HG03039 (cell line): ENCODE measurements at regions not wholly inside any gene's neighbourhood (a gene's known extent, or its start where the extent isn't known, plus 50 kb on each side); places are given as distances from the start of the nearest gene placed in this dataset.

Experiments
- ATAC-seq: cut with Tn5 transposase; IDR thresholded peaks from one replicate; pipeline ENCODE4 v1.9.1; 2021; ENCODE audit warnings: mild to moderate bottlenecking, moderate library complexity; ENCODE audit not compliant: unreplicated experiment

DNA sequence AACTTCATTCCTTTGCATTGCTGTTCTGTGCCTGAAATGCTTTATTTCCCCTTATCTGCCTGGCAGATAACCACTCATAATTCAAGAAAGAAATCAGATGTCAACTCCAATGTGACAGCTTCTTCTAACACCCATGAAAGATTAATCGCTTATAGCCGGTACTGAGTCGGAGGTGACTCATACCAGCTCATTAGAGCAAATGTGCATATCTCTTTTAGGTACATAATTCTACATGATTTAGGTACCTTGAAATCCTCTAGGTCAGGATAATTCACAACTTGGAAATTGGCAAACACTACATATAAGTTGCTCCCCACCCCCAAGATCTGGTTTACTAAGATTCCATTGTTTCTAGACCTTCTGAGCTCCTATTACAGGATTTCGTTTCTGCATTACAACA lies 554.4 kb upstream of the SORCS1 start:
- no peak for ATAC-seq

DNA sequence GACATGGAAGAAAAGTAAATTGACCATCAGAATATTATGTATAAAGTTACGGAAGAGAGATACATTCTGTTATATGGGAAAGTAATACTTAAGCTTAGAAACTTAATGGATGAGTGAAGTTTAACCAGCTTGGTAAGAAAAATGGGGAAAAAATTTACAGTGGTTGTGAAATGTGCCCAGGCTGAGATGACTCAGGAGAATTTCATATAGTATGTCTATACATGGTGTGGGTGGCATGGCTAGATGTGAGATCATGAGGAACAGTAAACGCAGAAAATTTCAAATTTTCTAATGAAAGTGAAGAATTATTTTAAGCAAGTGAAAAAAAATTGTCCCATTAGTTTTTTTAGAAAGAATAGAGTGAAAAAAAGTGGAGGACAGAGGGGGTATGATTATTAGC lies 552.5 kb upstream of the SORCS1 start:
- no peak for ATAC-seq

DNA sequence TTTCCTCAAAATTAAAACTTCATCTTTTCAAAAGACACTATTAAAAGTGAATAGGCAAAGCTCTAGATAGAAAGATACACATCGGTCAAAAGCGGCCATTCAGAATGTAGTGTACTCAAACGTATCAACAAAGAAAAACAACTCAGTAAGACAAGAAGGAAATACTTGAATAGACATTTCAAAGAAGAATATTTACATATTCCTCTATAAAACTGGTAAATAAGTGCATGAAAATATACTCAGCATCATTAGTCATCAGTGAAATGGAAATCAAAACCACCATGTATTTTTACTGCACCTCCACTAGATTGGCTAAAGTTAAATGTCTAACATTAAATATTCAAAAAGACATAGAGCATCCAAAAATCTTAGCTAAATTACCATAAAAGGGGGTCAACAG lies 551.1 kb upstream of the SORCS1 start:
- no peak for ATAC-seq

DNA sequence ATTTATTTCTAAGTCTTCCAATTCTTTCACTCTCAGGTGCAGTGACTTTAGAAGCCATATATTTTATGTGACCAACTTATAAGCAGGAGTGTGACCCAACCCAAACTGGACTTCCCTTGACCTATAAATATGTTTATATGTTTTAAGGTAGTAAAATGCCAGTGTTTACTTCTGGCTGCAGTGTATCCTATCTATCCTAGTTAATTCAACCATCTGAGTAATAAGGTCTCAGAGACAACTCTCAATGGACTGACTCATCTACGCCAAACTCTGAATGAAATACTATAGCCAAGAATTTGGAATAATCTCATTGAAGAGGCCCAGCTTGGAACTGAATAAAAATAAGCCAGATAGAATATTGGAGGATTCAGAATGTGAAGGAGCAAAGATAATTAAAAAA lies 544.5 kb upstream of the SORCS1 start:
- ATAC-seq = no peak

DNA sequence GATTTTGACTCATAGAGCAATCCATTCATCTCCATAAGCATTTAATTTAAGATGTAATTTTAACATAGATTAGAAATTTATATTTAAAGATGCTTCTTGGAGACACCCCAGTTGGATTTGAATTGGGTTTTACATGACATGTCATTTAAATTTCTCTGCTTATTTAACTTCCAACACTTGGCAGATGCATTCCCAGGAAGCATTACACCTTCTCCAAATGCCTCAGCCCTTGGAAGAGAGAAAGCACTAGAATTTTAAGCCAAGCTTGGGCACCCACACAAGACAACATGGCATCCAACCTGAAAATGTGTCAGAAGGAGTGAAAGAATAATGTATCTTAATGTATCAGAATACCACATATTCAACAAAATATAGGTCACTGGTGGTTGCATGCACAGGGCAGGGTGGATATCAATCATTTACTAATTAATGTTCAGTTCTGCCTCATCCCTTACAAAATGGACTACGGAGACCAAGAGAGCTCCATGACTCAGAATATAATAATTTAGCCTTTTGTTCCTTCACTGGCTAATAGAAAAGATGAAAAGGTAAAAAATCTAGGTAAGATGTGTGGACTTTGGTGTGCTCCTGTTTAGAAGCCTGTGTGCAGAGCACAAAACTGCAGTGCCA lies 541.7 kb upstream of the SORCS1 start:
- ATAC-seq = no peak

DNA sequence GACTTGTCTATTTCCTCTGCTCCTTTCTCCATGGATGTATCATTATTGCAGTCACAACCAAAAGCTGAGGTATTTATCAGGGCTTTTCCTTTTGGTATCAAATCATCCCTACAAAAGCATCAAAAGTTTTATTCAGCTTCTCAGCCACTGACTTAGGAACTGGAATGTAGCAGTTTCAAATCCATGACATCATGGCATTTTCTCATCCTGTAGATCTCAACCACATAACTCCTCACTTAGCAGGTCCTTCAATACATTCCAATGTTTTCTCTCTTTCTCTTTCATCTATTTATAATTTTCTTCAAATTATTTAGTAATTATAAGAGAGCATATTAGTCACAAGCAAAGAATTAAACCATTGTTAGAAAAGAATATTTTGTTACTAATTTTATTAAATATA lies 537.4 kb upstream of the SORCS1 start:
- ATAC-seq = no peak

DNA sequence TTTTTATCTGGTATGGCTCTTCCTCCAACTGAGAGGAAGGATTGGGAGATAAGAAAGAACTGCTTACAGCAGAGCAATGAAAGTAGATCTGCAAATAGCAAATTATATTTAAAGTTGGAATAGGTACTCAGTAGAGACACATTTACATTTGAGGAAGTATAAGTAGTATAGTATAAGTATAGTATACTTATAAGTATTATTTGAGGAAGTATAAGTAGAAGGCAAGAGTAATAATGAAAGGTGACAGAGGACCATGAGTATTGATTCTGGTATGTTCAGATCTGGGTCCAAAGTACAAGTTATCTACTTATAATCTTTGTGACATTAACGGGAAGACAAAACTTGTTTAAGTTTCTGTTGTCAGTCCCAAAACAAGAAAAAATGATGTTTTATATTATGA lies 527.6 kb upstream of the SORCS1 start:
- no peak for ATAC-seq

DNA sequence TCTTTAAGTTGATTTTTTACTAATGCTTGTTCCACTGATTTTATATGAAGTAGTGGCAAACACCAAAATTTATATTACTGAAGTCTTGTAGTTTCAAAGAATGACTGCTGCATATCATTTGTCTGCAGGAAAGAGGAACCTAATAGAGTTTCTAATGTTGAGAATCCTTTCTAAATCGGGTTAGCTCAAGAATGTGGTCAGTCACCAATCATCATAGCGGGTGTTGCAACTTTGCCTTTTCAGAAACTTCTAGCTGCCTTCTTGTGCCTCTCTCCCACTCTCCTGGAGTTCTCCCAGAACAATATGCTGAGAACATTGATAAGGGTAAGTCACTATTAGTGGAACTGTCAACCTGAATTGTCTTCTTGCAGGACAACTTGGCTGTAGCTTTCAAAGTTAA lies 524.8 kb upstream of the SORCS1 start:
- ATAC-seq = no peak

DNA sequence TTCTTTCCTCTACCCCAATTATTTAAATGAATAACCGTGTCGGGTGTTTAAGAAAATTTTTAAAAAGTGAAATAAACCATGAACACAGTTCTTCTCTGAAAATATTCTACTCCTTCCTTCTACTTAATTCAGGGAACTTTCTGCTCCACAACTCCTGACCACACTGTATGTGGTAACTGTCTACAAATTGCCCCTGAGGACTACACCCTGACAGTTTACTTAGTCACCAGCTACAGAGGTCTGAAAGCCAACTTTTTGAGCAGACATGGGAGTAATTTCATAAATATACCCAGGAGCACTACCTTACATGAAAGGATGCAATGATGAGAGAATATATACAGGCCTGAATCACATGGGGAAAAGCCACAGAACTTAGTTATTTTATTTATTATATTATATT lies 523.2 kb upstream of the SORCS1 start:
- ATAC-seq = no peak

DNA sequence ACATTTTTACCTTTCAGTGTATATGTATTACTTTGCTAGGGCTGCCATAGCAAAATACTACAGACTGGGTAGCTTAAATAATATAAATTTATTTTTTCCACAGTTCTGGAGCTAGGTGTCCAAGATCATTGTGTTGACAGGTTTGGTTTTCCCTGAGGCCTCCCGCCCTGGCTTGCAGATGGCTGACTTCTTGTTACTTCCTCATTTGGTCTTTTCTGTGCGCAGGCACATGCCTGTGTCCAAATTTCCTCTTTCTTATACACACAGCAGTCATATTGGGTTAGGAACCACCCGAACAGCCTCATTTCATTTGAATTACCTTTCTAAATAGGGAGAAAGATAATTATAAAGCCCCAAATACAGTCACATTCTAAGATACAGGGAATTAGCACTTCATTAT lies 521.6 kb upstream of the SORCS1 start:
- no peak for ATAC-seq

DNA sequence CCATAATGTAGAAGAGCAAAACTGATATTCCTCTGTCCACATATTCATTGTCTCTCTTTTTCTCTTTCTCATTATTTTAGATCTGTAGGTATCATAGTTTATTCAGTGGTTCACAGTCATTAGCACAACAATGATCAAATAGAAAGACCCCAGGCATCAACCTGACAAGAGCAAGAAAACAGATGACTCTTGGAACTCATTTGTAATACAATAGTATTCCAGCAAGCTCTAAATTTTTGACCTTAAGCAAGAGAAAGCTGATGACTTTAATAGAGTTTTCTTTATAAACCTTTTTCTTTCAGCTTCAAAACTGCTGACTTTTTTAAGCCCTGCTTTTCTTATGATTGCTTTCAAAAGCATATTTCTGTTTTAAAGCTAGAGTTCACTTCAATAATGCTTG lies 507.5 kb upstream of the SORCS1 start:
- ATAC-seq = no peak

DNA sequence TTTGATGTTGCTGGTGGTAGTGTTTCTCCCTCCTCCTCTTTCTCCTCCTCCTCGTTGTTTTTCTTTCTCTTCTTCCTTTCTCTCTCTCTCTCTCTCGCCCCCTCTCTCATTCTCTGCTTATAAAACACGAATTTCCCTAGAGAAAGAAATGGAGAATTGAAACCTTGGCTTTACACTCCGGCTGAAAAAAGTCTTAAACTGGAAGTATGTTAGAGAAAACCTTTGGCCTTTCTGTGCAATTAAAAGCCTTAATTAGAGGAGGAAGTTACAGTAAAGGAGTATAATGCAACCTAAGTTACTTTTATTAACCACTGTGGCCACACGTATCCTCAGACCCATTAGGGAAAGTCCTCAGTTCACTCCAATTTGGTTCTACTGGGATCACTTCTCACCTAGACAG lies 501.7 kb upstream of the SORCS1 start:
- ATAC-seq = no peak

DNA sequence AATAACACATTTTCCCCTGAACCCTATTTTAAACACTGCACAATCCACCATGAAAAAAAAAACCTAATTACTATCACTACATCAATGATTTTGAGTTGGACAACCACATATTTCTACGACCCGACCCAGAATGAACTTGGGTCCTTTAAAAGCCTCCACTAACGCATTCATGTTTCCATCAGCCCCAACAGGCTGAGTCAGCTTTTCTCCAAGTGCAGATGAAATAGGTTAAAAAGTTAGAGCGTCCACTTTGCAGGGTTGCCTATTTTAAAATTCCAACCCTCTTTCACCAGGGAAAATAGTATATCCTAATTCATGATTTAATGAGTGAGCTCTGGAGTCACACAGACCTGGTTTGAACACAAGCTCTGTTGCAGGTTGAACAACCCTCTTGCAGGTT lies 501.0 kb upstream of the SORCS1 start:
- ATAC-seq = no peak

DNA sequence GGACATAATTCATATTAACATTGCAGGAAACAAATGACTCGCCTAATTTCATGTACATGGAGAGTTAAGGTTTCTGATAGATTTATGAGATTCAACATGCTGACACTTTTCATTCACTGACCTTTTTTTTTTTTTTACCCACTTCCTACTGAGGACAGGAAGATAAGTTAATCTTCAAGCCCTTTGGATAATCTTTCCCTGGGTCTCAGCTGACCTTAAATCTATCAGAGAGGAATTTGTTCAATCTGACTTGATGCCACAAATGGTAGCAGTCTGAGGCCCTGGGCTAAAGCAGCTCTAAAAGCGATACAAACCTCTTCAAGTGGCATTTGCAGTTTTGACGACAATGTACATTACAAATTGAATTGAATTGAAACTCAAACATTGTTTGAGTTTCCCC lies 493.3 kb upstream of the SORCS1 start:
- no peak for ATAC-seq

DNA sequence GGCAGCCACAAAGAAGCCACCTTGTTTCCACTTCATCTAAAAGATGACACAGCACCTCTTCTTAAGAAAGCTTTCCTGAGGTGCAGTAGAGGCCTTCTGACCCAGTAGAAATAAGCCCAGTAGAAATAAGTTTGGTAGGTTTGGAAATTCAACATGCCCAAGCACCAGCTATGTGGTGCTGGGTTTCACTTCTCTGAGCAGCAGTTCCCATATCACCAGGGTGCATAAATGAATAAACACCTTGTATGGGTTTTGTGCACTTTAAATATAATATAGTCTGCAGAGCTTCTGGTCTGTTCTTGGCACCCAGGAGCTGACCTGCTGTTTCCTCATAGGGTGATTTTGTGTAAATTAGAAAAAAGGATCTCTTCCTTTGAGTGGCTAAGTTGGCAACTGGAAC lies 492.4 kb upstream of the SORCS1 start:
- no peak for ATAC-seq

DNA sequence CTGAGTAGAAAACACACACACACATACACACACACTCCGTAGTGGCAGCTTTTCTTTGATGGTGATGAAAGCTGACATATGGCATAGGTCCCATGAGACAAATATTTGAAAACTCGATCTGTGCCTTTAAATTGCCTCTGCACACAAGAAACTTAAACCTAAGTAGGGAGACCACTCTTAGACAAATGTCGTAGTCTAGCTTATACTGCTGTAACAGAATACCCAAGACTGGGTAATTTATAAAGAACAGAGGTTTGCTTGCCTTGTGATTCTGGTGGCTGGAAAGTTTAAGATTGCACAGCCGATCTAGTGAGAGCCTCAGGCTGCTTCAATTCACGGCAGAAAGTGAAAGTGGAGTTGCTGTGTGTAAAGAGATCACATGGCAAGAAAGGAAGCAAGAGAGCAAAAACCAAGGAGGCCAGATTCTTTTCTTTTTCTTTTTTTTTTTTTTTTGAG lies 489.4 kb upstream of the SORCS1 start:
- ATAC-seq = peak; percentile 49

DNA sequence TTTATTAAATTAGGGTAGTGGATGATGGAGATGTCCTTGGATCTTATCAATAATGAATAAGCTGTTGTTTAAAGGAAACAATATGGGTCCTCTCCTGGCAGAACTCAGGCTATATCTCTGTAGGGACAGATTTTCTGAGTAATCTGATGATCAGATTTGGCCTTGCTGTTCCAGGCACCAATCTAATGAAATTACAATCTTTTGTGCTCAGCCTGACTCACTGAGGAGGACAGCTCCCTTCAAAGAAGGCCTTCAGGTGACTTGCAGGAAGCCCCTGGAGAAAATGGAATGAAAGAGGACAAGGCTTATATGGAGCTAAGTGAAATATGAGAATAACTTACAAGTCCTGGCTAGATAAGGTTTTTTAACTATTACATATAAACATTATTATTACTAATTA lies 486.4 kb upstream of the SORCS1 start:
- ATAC-seq = no peak

DNA sequence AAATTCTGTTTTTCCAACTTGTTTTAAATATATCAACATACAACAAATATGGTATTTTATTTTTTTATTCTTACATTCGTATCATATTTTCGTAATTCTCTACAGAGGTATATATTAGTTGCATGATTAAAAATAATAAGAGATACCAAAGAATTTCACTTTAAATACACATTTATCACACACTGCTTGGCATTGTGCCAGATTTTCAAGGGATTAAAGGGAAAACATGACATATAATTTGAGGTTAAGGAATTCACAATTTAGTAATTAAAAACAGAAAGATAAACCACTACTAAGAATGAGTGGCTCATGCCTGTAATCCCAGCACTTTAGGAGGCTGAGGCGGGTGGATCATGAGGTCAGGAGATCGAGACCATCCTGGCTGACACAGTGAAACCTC lies 484.7 kb upstream of the SORCS1 start:
- no peak for ATAC-seq

DNA sequence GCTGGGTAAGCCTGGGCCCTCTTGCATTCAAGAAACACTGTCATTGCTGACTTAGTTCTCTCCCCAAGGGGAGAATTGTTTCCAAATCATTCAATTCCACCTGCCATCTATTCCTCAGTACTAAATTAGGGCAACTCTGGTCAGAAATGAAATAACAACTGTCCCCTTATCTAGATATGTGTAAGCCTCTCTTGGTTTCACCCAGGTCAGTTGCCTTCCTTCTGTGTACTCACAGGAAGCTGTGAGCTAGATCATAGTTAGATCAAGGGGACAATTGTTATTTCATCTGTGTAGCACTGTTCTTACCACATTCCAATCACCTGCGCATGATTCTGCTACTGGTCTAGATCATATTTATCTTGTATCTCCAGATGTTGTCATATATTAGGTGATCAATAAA lies 483.0 kb upstream of the SORCS1 start:
- no peak for ATAC-seq

DNA sequence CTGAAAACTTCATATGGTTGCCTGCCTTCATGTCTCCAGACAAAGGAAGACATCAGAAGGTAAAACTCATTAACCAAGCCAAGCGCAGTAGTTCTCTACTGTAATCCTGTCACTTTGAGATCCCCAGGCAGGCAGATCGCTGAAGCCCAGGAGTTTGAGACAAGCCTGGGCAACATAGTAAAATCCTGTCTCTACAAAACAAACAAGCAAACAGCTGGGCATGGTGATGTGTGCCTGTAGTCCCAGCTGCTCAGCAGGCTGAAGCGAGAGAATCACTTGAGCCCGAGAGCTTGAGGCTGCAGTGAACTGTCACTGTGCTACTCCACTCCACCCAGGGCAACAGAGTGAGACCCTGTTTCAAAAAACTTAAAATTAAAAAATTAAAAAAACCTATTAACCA lies 467.4 kb upstream of the SORCS1 start:
- no peak for ATAC-seq

DNA sequence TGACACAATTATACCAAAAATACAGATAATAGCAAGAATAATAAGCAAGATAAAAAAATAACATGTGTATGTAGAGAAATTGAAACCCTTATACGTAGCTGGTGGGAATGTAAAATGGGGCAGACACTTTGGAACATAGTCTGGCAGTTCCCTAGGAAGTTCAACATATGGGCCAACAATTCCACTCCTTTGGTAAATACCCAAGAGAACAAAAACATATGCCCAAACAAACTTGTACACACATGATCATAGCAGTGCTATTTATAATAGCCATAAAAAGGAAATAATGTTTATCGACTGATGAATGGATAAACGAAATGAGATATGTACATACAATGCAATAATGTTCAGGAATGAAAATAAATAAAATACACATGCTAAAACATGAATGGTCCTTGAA lies 462.4 kb upstream of the SORCS1 start:
- ATAC-seq = no peak

DNA sequence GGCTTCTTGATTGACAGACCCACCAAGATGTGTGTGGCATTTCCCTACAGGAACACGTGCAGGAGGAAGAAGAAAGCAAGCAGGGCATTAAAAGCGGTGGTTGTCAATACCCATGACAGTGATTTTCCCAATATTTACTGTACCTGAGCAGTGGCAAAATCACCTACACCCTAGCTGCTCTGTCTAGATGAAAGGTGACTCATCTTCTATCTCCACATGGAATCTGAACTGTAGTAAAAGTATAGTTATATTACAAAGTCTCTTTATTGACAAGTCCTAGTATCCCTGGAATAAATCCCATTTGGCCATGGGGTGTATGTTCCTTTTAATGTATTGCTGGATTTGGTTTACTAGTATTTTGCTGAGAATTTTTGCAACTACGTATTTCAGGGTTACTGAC lies 458.8 kb upstream of the SORCS1 start:
- ATAC-seq = no peak

DNA sequence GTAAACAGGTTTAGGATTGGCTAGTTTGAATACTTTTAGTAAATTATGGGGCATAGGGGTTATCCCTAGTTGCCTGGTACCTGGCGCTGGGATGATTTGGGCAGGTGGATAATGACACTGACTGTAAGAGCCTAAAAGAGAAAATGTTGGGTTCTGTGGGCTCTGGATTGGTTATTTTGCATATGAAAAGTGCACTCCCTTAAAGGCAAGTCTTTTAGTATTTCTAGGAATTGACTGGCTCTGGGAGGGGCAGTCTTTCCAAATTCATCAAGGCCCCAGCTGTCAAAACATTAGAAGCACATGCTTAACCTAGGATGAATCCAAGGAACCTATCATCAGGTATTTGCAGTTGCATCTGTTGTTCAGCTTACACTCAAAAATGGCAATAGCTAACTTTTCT lies 454.6 kb upstream of the SORCS1 start:
- no peak for ATAC-seq
